Parathyroid adenoma (tissue), 2 donors: ENCODE measurements at regions not wholly inside any gene's neighbourhood (a gene's known extent, or its start where the extent isn't known, plus 50 kb on each side); places are given as distances from the start of the nearest gene placed in this dataset.

Experiments used
- H2AFZ ChIP-seq: fragments of 300-600 bp; sonication (generic); one replicate; pipeline ENCODE4 v1.7.0; 2017; ENCODE audit warnings: antibody characterized with exemption, mild to moderate bottlenecking
- H3K27ac ChIP-seq: fragments of 300-600 bp; sonication (generic); one replicate; pipeline ENCODE4 v1.7.0; 2017
- H3K27me3 ChIP-seq: fragments of 300-600 bp; sonication (generic); one replicate; pipeline ENCODE4 v1.7.0; 2017; ENCODE audit warnings: low read length; ENCODE audit not compliant: control insufficient read depth, insufficient read depth
- H3K36me3 ChIP-seq: fragments of 300-600 bp; sonication (generic); one replicate; pipeline ENCODE4 v1.7.0; 2017; ENCODE audit warnings: low read length; ENCODE audit not compliant: control insufficient read depth, insufficient read depth
- H3K4me1 ChIP-seq: fragments of 300-600 bp; sonication (generic); one replicate; pipeline ENCODE4 v1.7.0; 2017; ENCODE audit warnings: control low read depth
- H3K4me2 ChIP-seq: fragments of 300-600 bp; sonication (generic); one replicate; pipeline ENCODE4 v1.7.0; 2017; ENCODE audit warnings: low read length
- H3K4me3 ChIP-seq: fragments of 300-600 bp; sonication (generic); one replicate; pipeline ENCODE4 v1.7.0; 2017; ENCODE audit warnings: low read depth, low read length
- H3K79me2 ChIP-seq: fragments of 300-600 bp; sonication (generic); one replicate; pipeline ENCODE4 v1.7.0; 2017; ENCODE audit warnings: control low read depth
- H3K9ac ChIP-seq: fragments of 300-600 bp; sonication (generic); one replicate; pipeline ENCODE4 v1.7.0; 2017; ENCODE audit warnings: mild to moderate bottlenecking
- H3K9me3 ChIP-seq: fragments of 300-600 bp; sonication (generic); one replicate; pipeline ENCODE4 v1.7.0; 2017; ENCODE audit warnings: low read length; ENCODE audit not compliant: control insufficient read depth
- TF ChIP-seq, protein P1 (sequence below): fragments of 300-600 bp; sonication (generic); IDR thresholded peaks from one replicate; pipeline ENCODE4 v1.7.0; 2017; ENCODE audit warnings: antibody characterized with exemption, mild to moderate bottlenecking
- donor health status: primary hyperparathyroidism.

DNA sequence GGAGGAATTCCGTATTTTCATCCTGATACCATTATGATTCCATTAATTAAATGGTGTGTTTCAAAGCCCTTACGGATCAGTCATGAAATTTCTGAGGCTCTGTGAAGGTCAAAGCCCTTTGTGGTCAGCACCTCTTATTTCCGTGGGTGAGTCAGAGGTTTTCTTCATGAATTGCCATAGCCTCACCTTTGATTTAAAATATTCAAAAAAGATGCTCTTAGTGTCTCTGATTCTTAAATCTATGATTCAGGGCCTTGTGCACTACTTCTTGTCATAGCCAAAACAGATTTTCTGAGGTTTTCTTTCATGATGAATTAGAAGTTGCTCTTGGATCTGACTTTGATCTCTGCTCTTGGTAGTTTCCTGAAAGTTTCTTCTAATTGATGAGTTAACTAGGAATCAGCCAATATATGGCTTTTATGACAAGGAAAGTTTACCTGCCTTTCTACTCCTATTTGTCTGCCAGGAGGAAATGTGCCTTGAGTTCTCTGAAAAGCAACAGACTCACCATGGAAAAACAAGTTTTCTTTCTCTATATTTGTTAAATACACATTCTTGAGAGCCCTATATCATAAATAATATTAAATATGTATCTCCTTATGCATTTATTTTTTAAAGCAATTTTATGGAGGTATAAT is 613.0 kb downstream of the UTRN start:
- no peak overlapping the region for H3K4me3 ChIP-seq
- H3K9ac ChIP-seq = no peak overlapping the region
- no peak overlapping the region for H2AFZ ChIP-seq
- H3K27ac ChIP-seq = no peak overlapping the region
- no peaks in the 10 kb centered on the region for H3K27me3 ChIP-seq
- H3K79me2 ChIP-seq = no peaks in the 10 kb centered on the region
- no peaks in the 10 kb centered on the region for H3K36me3 ChIP-seq
- H3K4me2 ChIP-seq = no peak overlapping the region
- no peaks in the 10 kb centered on the region for H3K9me3 ChIP-seq
- TF ChIP-seq, protein P1, sequence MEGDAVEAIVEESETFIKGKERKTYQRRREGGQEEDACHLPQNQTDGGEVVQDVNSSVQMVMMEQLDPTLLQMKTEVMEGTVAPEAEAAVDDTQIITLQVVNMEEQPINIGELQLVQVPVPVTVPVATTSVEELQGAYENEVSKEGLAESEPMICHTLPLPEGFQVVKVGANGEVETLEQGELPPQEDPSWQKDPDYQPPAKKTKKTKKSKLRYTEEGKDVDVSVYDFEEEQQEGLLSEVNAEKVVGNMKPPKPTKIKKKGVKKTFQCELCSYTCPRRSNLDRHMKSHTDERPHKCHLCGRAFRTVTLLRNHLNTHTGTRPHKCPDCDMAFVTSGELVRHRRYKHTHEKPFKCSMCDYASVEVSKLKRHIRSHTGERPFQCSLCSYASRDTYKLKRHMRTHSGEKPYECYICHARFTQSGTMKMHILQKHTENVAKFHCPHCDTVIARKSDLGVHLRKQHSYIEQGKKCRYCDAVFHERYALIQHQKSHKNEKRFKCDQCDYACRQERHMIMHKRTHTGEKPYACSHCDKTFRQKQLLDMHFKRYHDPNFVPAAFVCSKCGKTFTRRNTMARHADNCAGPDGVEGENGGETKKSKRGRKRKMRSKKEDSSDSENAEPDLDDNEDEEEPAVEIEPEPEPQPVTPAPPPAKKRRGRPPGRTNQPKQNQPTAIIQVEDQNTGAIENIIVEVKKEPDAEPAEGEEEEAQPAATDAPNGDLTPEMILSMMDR = no peak
- no peaks in the 10 kb centered on the region for H3K4me1 ChIP-seq

DNA sequence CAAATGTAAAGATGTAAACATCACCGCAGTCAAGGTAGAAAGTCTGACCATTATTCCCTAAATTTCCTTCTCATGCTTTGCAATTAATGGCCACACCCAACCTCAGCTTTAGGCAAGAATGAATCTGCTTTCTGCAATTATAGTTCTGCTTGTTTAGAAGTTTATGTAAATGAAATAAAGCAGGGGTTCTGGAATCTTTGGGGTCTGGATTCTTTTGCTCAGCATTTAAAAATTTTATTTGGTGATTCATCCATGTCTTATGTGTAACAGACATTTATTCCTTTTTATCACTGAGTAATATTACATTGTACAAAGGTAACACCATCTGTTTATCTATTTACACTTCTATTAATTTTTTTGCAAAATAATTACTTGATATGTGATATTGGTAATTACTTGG is 613.6 kb downstream of the UTRN start:
- no peak overlapping the region for H2AFZ ChIP-seq
- H3K36me3 ChIP-seq = no peaks in the 10 kb centered on the region
- H3K4me1 ChIP-seq = no peaks in the 10 kb centered on the region
- no peaks in the 10 kb centered on the region for H3K79me2 ChIP-seq
- no peak overlapping the region for H3K4me3 ChIP-seq
- H3K9me3 ChIP-seq = no peaks in the 10 kb centered on the region
- H3K27me3 ChIP-seq = no peaks in the 10 kb centered on the region
- no peak overlapping the region for H3K9ac ChIP-seq
- H3K27ac ChIP-seq = no peak overlapping the region
- H3K4me2 ChIP-seq = no peak overlapping the region
- TF ChIP-seq, protein P1 = no peak

DNA sequence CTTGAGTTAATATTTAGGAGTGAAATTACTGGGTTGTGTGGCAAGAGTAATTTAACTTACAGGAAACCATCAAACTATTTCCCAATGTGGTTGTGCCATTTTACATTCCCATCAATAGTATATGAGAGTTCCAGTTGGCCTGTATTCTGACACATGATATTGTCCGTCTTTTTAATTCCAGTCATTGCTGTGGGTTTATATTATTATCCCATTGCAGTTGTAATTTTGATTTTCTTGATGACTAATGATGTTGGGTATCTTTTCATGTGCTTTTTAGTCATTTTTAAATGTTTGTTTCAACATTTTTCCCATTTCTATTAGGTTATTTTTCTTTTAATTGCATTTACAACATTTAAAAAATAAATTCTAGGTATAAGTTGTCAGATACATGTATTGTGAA is 614.0 kb downstream of the UTRN start:
- Histone ChIP-seq H3K9me3 (no peaks in the 10 kb centered on the region), H3K4me3 (no peak overlapping the region), H3K4me2 (no peak overlapping the region), H3K79me2 (no peaks in the 10 kb centered on the region), H2AFZ (no peak overlapping the region), H3K4me1 (no peaks in the 10 kb centered on the region), H3K27ac (no peak overlapping the region), H3K9ac (no peak overlapping the region), H3K27me3 (no peaks in the 10 kb centered on the region), H3K36me3 (no peaks in the 10 kb centered on the region)
- TF ChIP-seq, protein P1 = no peak

DNA sequence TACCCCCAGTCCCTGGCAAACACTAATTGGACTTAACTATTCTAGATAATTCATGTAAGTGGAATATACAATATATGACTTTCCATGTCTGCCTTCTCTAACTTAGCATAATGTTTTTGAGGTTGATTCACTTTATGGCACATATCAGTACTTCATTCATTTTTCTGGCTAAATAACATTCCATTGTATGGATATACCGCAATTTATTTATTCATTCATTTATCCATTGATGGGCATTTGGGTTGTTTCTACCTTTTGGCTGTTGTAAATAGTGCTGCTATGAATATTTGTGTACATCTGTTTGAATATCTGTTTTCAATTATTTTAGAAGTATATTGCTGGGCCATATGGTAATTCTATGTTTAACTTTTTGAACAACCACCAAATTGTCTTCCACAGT is 616.3 kb downstream of the UTRN start:
- TF ChIP-seq, protein P1 = no peak
- H3K4me1 ChIP-seq = no peaks in the 10 kb centered on the region
- no peaks in the 10 kb centered on the region for H3K9me3 ChIP-seq
- H3K4me3 ChIP-seq = no peak overlapping the region
- no peaks in the 10 kb centered on the region for H3K79me2 ChIP-seq
- no peak overlapping the region for H2AFZ ChIP-seq
- no peak overlapping the region for H3K27ac ChIP-seq
- no peaks in the 10 kb centered on the region for H3K36me3 ChIP-seq
- H3K27me3 ChIP-seq = no peaks in the 10 kb centered on the region
- H3K4me2 ChIP-seq = no peak overlapping the region
- no peak overlapping the region for H3K9ac ChIP-seq

DNA sequence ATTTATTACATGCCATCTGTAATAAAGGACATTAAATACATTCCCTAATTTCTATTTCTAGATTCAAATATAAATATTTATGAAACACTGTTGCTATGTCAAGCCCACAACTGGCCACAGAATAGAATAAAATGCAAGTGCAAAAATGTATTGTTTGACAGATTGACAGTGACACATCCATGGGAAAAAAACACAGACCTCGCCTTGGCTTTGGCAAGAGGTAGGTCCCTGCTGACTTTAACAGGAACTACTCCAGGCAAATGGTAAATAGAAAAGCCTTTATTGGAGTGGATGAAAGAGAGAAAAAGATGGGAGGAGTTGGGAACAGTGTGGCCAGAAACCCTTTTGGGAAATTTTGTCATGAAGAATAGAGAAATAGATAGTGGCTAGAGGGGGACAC is 622.9 kb downstream of the UTRN start:
- TF ChIP-seq, protein P1 = no peak
- Histone ChIP-seq H3K9me3 (no peaks in the 10 kb centered on the region), H2AFZ (no peak overlapping the region), H3K27ac (no peak overlapping the region), H3K36me3 (no peaks in the 10 kb centered on the region), H3K4me2 (no peak overlapping the region), H3K79me2 (no peaks in the 10 kb centered on the region), H3K4me3 (no peak overlapping the region), H3K27me3 (no peaks in the 10 kb centered on the region), H3K9ac (no peak overlapping the region), H3K4me1 (no peaks in the 10 kb centered on the region)
